NAMALWA (cell line): ENCODE measurements at regions not wholly inside any gene's neighbourhood (a gene's known extent, or its start where the extent isn't known, plus 50 kb on each side); places are given as distances from the start of the nearest gene placed in this dataset.

Source experiments
- DNase-seq: peaks from one replicate; pipeline ENCODE4 v3.0.0-alpha.2; 2015; ENCODE audit warnings: low spot score

DNA sequence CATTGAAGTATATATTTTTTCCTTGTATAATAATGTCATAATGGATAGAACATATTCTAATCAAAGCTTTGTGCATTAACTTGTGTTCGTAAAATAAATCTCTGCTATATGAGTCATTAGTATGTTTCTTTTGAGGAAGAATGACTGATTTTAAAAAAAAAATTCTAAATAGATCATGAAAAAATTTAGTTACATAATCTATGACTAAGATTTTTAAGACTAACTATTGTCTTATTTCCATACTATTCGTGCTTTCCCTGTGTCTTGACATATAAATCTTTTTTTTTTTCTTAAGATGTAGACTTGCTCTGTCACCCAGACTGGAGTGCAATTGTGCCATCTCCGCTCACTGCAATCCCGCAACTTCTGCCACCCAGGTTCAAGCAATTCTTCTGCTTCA lies 226.1 kb downstream of the DSEL start:
- no peak for DNase-seq

- no peak for DNase-seq
Observed at GRCh38 chr18:67285583-67285982, 230.9 kb downstream of the DSEL start.

- DNase-seq, result no peak
Observed at GRCh38 chr18:67282796-67283195, 233.7 kb downstream of the DSEL start.

DNA sequence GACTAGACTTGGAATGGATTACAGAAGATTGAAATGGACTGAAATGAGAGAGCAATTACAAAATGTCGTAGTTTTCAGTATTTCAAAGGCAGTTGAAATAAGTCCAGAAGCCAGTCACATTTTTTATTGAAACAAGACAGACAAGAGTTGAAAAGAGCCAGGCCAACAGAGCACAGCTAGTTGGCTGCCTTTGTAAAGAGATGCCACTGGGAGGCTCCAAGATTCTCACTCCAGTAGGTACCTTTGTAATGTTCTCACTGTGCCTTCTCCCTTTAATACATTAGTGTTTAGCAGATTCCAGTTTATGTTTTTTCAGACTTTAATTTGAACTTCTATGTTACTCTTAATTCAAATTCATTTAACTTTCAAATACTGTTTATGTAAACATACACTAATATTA lies 234.8 kb downstream of the DSEL start:
- DNase-seq, result no peak

- DNase-seq, result no peak
Observed at GRCh38 chr18:67280486-67281242, 235.9 kb downstream of the DSEL start.

DNA sequence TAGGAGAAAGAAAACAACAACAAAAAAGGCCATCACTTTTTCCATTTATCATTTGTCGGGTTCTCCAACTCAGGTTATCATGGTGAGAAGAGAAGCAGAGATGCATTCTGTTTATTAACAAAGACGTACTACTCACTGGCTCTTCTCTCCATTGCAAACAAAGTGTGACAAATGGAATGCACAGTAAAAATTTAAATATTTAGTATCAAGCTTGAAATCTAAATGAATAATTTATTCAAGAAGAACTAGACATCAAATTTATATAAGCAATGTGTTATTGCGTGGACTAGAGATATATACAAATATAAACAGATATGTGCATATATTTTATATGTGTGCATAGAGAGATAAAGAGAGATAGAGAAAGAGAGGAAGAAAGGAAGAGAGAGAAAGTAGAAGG lies 236.5 kb downstream of the DSEL start:
- no peak for DNase-seq

DNA sequence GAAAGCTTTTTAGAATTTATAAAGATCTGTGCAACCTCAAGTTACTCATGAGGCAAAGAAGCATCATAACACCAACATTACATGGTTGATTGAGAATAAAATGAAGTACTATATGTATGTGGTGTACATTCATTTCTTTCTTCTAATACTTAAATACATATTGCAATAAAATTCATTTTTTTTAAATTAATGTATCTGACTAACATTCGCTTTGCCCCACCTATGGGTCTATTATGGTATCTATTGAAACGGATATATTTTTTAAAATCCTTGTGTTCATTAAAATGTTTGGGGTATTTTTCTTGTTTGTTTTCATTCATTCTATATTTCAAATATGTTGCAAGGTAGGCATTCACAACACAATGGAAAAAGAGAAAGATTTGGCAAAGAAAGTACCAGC lies 237.5 kb downstream of the DSEL start:
- DNase-seq, result no peak

- no peak for DNase-seq
Observed at GRCh38 chr18:67276638-67277037, 239.9 kb downstream of the DSEL start.

DNA sequence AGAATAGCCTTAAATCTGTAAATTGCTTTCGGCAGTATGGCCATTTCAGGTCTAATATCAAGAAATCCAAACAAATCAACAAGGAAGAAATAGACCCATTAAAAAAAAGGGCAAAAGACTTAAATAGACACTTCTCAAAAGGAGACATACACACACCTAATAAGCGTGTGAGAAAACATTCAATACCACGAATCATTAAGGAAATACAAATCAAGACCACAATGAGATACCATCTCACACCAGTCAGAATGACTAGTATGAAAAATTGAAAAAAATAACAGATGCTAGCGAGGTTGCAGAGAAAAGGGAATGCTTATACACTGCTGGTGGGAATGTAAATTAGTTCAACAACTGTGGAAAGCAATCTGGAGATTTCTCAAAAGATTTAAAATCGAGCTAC lies 243.2 kb downstream of the DSEL start:
- DNase-seq, result no peak

DNA sequence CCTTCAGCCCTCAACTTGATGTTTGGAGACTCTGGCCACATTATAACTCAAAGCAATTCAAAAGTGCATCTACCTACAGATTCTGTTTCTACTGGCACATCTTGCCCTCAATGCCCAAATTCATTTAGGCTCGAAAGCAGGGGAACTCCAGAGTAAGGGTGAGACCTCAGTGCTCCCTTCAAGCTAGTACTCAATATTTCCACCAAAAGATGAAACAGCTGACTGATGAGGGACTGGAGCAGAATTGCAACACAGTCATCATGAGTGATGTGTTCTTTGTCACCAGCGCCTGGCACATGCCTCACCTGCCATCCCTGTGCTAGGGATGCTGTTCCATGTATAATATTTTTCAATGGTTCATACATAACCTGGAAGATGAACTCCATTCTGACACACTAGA lies 247.3 kb downstream of the DSEL start:
- no peak for DNase-seq

DNA sequence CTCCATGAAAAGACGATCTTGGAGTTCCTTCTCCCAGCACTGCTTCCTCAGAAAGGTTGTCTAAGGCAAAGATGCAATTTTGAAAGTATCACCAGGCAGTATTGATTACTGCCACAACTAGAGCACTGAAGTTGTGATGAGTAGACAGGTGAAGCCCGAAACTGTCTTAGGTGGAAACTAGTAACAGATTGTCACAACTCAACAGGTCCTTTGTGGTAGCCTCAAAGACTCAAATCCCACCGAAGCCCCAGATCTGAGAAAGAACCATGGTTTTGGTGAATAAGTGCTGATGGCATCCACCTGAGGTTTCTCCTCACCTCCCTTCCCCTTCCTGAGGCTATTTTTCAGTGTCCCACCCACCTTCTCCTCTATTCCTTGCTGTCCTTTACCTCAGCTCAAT lies 248.0 kb downstream of the DSEL start:
- no peak for DNase-seq

DNA sequence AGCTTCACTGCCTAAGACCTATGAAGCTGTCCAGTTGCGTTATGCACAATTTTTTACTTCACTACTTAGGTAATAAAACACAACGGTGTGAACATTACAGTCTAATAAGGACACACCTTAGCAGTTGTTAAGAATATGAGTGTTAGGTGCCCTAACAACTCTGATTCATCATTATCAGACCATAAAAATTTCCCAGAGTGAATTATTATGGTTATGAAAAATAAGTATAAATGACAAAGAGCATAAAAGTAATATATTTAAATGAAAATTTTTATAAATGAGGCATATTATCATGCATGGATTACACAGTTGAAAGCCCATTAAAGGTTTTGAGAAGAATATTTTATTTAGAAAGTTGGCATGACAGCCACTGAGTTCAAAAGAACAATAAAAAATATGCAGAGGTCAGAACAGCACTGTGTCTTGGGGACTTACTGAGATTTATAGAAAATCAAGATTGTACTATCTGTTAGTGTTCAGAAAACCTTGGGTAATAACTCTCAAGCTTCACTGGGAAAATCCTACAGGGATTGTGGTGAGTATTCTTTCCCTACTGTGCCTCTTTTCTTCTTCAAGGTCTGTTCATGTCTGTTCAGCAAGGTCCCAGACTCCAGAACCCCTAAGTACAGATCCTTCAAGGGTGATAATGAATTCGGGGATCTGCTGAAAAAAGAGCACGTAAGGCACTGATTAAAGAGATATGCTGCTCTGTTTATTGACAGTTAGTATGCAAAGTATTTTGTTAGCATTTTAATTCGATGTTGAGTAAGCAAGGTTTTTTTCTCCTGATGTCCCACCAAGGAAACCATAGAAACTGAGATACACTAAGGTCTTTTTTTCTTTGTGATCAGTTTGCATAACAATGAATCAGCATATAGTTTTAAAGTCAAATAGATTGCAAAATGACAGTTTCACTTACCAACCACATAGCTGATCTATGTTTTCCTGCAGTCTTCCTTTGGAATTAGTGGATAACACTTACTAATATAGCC lies 250.0 kb downstream of the DSEL start:
- no peak for DNase-seq

- no peak for DNase-seq
Observed at GRCh38 chr18:67265464-67266245, 250.9 kb downstream of the DSEL start.

GRCh38 chr18:67261931-67262552 lies 254.5 kb downstream of the DSEL start:
- no peak for DNase-seq

DNA sequence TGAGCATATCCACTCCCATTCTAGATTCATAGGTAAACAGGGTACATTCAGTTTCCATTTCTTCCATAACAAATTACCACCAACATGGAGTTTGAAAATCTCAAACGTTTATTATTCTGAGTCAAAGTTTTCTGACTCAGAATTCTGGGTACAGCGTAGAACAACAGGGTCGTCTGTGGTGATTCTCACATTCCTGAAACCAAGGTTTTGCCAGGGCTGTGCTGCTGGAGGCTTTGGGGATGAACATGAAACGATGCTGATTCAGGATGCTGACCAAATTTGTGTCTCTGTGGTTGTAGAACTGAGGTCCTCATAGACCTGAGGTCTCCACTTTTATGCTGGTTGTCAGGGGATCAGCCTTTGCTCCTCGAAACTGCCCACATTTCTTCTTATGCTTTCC lies 255.7 kb downstream of the DSEL start:
- DNase-seq, result no peak

DNA sequence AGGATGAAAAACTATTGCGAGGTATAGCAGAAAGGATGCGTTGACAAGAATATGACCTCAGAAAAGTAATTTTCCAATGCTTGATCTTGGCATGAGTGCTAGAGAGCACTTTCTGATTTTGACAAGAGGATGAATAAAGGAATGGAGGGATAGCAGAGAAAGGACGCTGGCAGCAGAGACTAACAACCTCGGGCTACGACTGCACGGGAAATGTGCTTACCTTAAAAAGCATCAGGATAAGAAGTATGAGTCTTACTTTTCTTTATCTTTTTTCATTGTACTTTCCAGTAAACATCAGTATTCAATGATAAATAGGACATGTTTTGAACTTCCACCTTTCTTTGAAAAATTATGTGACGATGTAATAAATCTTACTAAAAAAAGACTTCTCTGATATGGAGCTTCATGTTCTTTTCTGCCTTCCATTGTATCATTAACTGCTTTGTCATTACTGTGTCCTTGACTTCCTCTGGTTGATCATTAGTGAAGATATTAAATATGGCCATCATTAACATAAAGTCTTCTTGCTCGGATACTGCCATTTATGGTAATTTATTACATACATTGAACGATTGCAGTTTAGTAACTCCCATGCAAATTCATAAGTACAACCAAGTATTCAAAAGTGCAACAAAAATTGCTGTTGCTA lies 265.6 kb downstream of the DSEL start:
- no peak for DNase-seq

- no peak for DNase-seq
Observed at GRCh38 chr18:67243799-67244587, 272.5 kb downstream of the DSEL start.

- no peak for DNase-seq
Observed at GRCh38 chr18:67242001-67242400, 274.5 kb downstream of the DSEL start.

DNA sequence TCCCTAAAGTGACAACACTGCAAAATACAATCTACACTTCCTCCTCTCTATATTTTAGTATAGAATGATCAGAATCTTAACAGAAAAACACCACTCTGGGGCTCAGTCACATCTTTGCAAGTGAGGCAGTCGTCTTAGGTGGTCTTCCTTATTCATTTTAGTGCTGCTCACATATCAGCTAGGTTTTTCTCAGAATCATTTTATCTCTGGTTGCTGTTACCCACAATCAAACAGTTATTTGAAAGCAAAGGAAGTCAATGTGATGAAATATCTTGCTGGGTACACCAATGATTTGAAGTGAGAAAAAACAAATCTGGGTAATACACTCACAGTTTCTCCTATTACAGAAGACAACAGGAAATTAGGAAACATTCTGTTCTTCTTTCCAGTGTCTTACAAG lies 275.2 kb downstream of the DSEL start:
- no peak for DNase-seq

DNA sequence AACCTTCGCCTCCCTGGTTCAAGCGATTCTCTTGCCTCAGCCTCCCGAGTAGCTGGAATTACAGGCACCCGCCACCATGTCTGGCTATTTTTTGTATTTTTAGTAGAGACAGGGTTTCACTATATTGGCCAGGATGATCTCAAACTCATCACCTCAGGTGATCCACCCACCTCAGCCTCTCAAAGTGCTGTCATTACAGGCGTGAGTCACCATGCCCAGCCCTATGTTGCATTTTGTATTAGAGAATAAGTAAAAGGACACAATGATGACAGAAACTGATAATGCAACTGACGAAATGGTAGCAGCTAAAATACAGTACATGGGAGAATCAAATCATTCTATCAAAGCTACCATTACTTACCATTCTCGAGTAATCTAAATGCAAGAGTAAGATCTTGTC lies 276.7 kb downstream of the DSEL start:
- DNase-seq, result no peak

DNA sequence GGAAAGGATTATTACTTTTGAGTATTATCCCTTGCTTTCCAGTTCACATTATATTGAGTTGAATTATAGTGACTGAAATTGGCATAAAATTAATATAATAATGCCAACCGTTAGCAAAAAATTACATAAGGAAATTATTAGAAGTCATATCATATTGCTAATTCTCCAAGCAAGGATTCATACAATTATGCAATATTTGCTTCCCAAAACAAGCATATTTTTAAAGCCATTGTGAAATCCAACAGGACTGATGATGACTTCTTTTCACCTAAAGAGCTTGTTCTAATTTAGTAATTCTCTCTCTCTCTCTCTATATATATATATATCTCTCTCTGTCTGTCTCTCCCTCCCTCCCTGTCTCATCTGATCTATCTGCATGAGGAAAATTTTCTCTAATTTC lies 283.5 kb downstream of the DSEL start:
- DNase-seq, result no peak
